Esophagus muscularis mucosa (tissue), 4 donors: ENCODE measurements at regions not wholly inside any gene's neighbourhood (a gene's known extent, or its start where the extent isn't known, plus 50 kb on each side); places are given as distances from the start of the nearest gene placed in this dataset.

Experiments used
- DNase-seq: peaks from one replicate; pipeline ENCODE4 v3.0.0-alpha.2; 2017; ENCODE audit errors: extremely low spot score
- H3K27ac ChIP-seq, 4 donors: fragments of 200-600 bp; sonication (generic); replicated peaks in 1 of 4; 1 replicate in 3 of 4; 2 replicates in 1 of 4; pipeline ENCODE4 v1.5.1; 2016 to 2019; ENCODE audit warnings: mild to moderate bottlenecking in 1 of 4
- H3K27me3 ChIP-seq, 4 donors: fragments of 200-600 bp; sonication (generic); one replicate each; pipeline versions ENCODE4 v1.5.1 to v1.6.0; 2016 to 2019
- H3K36me3 ChIP-seq, 4 donors: fragments of 200-600 bp; sonication (generic); one replicate each; pipeline ENCODE4 v1.5.1; 2016 to 2019
- H3K4me1 ChIP-seq, 4 donors: fragments of 200-600 bp; sonication (generic); one replicate each; pipeline ENCODE4 v1.5.1; 2016 to 2019
- H3K4me3 ChIP-seq, 4 donors: fragments of 200-600 bp; sonication (generic); 1 replicate in 2 of 4; 2 replicates in 2 of 4; pipeline ENCODE4 v1.5.1; 2016 to 2019; ENCODE audit warnings: mild to moderate bottlenecking in 4 of 4, moderate library complexity in 1 of 4
- H3K9me3 ChIP-seq, 4 donors: fragments of 200-600 bp; sonication (generic); 1 replicate in 3 of 4; 2 replicates in 1 of 4; pipeline ENCODE4 v1.5.1; 2016 to 2019
- EP300 ChIP-seq: sonication (generic); formaldehyde crosslinking; IDR thresholded peaks from one replicate; pipeline ENCODE4 v1.6.1; 2017; ENCODE audit warnings: antibody characterized with exemption
- POLR2A ChIP-seq: fragments of 450-650 bp; IDR thresholded peaks from one replicate; pipeline ENCODE4 v1.6.1; 2017; ENCODE audit warnings: antibody characterized with exemption, moderate library complexity, mild to moderate bottlenecking, low read depth
- POLR2AphosphoS5 ChIP-seq, 2 donors: sonication (generic); formaldehyde crosslinking; IDR thresholded peaks; one replicate each; pipeline ENCODE4 v1.6.1; 2017; ENCODE audit warnings: antibody characterized with exemption in 2 of 2
- WGBS: methylation state at CpG from one replicate; pipeline ENCODE4 v1.1.5; 2018; 5-methylcytosine and 5-hydroxymethylcytosine counted together
- intact Hi-C: fragments of 100-400 bp; cut with DNase I; formaldehyde crosslinking; loops from one replicate; pipeline ENCODE4 v1.15.1; 2023
- TF ChIP-seq, protein P1 (sequence below), 3 experiments: fragments of 200-600 bp in 2 of 3; fragments of 450-650 bp in 1 of 3; sonication (generic) in 2 of 3; IDR thresholded peaks; one replicate each; pipeline ENCODE4 v1.5.1; 2017 to 2019; ENCODE audit warnings: antibody characterized with exemption in 3 of 3, mild to moderate bottlenecking in 2 of 3, moderate library complexity in 1 of 3

- DNase-seq = no peak
- peak overlapping the region in 1 of 4 donors; percentile 15 for H3K4me3 ChIP-seq
These were observed 314.8 kb downstream of the ZNF536 start for GRCh38 chr19:30686826-30687566.

DNA sequence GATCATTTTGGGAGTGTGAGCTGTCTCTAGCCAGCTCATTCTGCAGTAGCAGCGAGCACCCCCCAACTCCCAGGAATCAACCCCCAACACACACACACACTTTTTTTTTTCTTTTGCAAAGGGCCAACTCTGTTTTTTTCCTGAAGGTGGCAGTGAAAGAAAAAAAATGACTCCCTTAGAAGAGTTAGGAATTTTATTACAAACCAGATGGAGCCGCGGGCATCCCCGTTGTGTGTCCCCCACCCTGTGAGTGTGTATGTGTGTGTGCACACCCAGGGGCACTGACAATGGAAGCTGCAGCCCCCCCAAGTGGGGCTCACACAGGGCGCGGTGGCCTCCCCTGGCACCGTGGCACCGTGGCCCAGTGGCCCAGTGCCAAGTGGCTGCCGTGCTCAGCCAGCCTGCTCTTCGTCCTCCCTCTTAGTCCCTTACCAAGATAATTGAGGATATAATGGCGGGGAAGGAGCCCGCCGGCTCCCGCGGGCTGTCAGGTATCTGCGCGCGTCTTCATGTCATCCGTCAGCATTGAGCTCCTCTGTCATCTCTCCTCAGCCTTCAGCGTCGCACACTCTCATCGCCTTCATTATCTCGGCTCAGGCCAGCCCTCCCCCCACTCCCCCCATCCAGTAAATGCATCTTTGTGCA is 314.1 kb downstream of the ZNF536 start:
- no peaks in the 10 kb centered on the region for H3K36me3 ChIP-seq
- no peak for DNase-seq
- no peak overlapping the region for H3K27ac ChIP-seq
- H3K4me3 ChIP-seq = peak overlapping the region in 3 of 4 donors; percentile 15 to 41 (median 27)
- H3K27me3 ChIP-seq = peaks cover 0 to 48% (median 0%) of the 10 kb centered on the region in 4 donors
- 61% methylated on average over 23 of the region's 23 CpGs for WGBS
- H3K4me1 ChIP-seq = peaks cover 0 to 26% (median 19%) of the 10 kb centered on the region in 4 donors
- intact Hi-C loops = loop anchor here (5.0 to 10.0 kb wide), 3 partner anchors 669 to 1356 kb away; no protein-coding TSS in a partner anchor
- no peak for TF ChIP-seq EP300
- TF ChIP-seq, protein P1, sequence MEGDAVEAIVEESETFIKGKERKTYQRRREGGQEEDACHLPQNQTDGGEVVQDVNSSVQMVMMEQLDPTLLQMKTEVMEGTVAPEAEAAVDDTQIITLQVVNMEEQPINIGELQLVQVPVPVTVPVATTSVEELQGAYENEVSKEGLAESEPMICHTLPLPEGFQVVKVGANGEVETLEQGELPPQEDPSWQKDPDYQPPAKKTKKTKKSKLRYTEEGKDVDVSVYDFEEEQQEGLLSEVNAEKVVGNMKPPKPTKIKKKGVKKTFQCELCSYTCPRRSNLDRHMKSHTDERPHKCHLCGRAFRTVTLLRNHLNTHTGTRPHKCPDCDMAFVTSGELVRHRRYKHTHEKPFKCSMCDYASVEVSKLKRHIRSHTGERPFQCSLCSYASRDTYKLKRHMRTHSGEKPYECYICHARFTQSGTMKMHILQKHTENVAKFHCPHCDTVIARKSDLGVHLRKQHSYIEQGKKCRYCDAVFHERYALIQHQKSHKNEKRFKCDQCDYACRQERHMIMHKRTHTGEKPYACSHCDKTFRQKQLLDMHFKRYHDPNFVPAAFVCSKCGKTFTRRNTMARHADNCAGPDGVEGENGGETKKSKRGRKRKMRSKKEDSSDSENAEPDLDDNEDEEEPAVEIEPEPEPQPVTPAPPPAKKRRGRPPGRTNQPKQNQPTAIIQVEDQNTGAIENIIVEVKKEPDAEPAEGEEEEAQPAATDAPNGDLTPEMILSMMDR (IDR thresholded peaks at IDR 0.05) = peak; percentile 13 to 29 (median 22)
- H3K9me3 ChIP-seq = no peaks in the 10 kb centered on the region

More at GRCh38 chr19:30686826-30687566, 314.8 kb downstream of the ZNF536 start:
- intact Hi-C loops = loop anchor here (5.0 to 10.0 kb wide), 3 partner anchors 668 to 1355 kb away; no protein-coding TSS in a partner anchor
- Histone ChIP-seq H3K27me3 (peaks cover 0 to 41% (median 0%) of the 10 kb centered on the region in 4 donors), H3K4me1 (peaks cover 0 to 33% (median 25%) of the 10 kb centered on the region in 4 donors), H3K27ac (no peak overlapping the region), H3K9me3 (no peaks in the 10 kb centered on the region), H3K36me3 (no peaks in the 10 kb centered on the region)
- TF ChIP-seq POLR2A (no peak), EP300 (no peak), POLR2AphosphoS5 (IDR thresholded peaks at IDR 0.05) (no peak)
- TF ChIP-seq, protein P1 (IDR thresholded peaks at IDR 0.05) = no peak
- 42% methylated on average over 16 of the region's 16 CpGs for WGBS

- Histone ChIP-seq H3K36me3 (no peaks in the 10 kb centered on the region), H3K27me3 (peaks cover 0 to 51% (median 0%) of the 10 kb centered on the region in 4 donors), H3K4me1 (peaks cover 0 to 26% (median 19%) of the 10 kb centered on the region in 4 donors), H3K27ac (no peak overlapping the region), H3K9me3 (no peaks in the 10 kb centered on the region), H3K4me3 (no peak overlapping the region)
- no peak for DNase-seq
- TF ChIP-seq, protein P1 (IDR thresholded peaks at IDR 0.05) = no peak
- TF ChIP-seq POLR2AphosphoS5 (IDR thresholded peaks at IDR 0.05) (no peak), EP300 (no peak)
- 75% methylated on average over 13 of the region's 13 CpGs for WGBS
- intact Hi-C loops = loop anchor here (5.0 to 10.0 kb wide), 3 partner anchors 669 to 1357 kb away; no protein-coding TSS in a partner anchor
These were observed 313.3 kb downstream of the ZNF536 start for GRCh38 chr19:30685426-30686000.

DNA sequence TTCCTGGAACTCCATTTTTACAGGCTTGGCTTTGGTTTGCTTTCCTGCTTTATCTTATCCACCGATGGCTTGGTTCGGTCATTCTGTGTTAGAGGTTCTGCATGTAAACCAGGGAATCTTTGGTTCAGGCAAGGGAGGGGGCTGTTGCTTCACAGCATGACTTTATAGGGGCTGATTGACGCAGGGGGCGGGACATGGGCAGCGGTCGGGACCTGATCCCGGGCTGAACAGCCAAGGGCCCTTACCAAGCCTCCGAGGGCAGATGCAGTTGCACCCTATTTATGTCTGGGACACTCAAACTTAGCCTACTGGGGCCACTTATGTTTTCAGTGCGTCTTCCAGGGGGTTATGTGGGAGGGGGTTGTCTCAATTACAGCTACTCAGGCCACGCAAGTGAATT is 312.4 kb downstream of the ZNF536 start:
- H3K9me3 ChIP-seq = no peaks in the 10 kb centered on the region
- TF ChIP-seq POLR2AphosphoS5 (IDR thresholded peaks at IDR 0.05) = no peak
- TF ChIP-seq POLR2A = no peak
- TF ChIP-seq EP300 = no peak
- TF ChIP-seq, protein P1 (IDR thresholded peaks at IDR 0.05) = no peak
- no peak for DNase-seq
- WGBS = 88% methylated on average over 10 of the region's 10 CpGs
- intact Hi-C loops = loop anchor here (5.0 to 10.0 kb wide), 4 partner anchors 670 to 1543 kb away; no protein-coding TSS in a partner anchor
- H3K27me3 ChIP-seq = peaks cover 0 to 51% (median 0%) of the 10 kb centered on the region in 4 donors
- no peaks in the 10 kb centered on the region for H3K36me3 ChIP-seq
- peaks cover 0 to 26% (median 19%) of the 10 kb centered on the region in 4 donors for H3K4me1 ChIP-seq
- no peak overlapping the region for H3K4me3 ChIP-seq
- no peak overlapping the region for H3K27ac ChIP-seq
